Omental fat pad (tissue), 3 donors: ENCODE measurements at regions not wholly inside any gene's neighbourhood (a gene's known extent, or its start where the extent isn't known, plus 50 kb on each side); places are given as distances from the start of the nearest gene placed in this dataset.

ENCODE experiments used
- ATAC-seq: fragments of 150-250 bp; one replicate; pipeline ENCODE4 v1.9.1; 2016; ENCODE audit warnings: mild to moderate bottlenecking, moderate library complexity; ENCODE audit not compliant: low FRiP score
- DNase-seq: peaks from one replicate; pipeline ENCODE4 v3.0.0-alpha.2; 2019; ENCODE audit warnings: low spot score
- TF ChIP-seq, protein P1 (sequence below), 3 donors: fragments of 450-650 bp; IDR thresholded peaks; one replicate each; pipeline ENCODE4 v1.5.1; 2016 to 2017; ENCODE audit warnings: antibody characterized with exemption in 3 of 3, mild to moderate bottlenecking in 3 of 3, moderate library complexity in 2 of 3

DNA sequence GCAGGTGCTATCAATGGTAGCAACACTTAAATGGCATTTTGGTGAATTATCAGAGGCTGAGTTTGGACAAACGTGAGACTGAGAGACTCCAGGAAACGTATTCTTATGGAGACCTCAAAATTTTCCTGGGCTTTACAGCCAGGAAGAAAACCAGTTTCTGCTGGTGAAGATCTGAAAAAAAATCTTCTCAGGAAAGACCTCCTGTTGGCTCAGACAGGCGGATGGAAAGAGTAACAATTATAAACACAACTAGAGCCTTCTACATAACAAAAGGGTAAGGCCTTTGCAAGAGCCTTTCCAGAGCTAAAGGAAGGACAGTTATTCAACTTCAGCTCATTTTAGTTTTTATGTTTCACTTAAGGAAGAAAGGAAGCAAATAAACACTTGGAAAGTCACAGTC is 274.4 kb downstream of the THBS2 start:
- ATAC-seq (no peak), DNase-seq (no peak)
- TF ChIP-seq, protein P1, sequence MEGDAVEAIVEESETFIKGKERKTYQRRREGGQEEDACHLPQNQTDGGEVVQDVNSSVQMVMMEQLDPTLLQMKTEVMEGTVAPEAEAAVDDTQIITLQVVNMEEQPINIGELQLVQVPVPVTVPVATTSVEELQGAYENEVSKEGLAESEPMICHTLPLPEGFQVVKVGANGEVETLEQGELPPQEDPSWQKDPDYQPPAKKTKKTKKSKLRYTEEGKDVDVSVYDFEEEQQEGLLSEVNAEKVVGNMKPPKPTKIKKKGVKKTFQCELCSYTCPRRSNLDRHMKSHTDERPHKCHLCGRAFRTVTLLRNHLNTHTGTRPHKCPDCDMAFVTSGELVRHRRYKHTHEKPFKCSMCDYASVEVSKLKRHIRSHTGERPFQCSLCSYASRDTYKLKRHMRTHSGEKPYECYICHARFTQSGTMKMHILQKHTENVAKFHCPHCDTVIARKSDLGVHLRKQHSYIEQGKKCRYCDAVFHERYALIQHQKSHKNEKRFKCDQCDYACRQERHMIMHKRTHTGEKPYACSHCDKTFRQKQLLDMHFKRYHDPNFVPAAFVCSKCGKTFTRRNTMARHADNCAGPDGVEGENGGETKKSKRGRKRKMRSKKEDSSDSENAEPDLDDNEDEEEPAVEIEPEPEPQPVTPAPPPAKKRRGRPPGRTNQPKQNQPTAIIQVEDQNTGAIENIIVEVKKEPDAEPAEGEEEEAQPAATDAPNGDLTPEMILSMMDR (IDR thresholded peaks at IDR 0.05), result no peak

DNA sequence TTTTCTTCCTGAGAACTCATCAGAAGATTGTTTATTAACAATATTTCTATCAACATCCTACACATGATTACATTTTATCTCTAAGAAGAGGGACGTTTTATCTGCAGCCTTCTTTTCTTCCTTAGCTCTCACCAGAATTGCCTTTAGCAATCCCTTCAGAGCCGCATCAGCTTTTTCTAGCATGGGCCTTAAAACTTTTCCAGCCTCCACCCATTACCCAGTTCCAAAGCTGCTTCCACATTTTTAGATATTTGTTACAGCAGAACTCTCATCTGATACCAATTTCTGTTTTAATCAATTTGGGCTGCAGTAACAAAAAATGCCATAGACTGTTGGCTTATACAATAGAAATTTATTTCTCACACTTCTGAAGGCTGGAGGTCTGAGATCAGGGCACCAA is 281.5 kb downstream of the THBS2 start:
- ATAC-seq (no peak), DNase-seq (no peak)
- TF ChIP-seq, protein P1 (IDR thresholded peaks at IDR 0.05), result no peak

DNA sequence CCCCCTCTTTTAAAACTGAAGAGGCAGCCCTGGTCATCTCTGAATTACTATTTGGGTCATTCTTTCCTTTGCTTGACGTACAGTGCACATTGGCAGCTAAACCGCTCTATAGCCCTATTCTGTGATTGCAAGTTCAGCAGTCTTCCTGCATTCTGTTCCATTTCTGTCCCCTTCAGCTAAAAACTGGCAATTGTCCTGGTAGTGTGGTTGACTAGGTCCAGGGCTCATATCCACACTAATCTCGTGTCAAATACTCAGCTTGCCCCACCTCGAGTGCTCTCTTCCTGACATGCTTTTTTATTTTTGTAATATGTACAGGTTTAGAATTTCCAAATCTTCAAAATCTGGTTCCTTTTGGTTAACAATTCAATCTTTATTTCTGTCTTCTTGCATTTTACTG is 282.1 kb downstream of the THBS2 start:
- ATAC-seq (no peak), DNase-seq (no peak)
- TF ChIP-seq, protein P1 (IDR thresholded peaks at IDR 0.05), result no peak

DNA sequence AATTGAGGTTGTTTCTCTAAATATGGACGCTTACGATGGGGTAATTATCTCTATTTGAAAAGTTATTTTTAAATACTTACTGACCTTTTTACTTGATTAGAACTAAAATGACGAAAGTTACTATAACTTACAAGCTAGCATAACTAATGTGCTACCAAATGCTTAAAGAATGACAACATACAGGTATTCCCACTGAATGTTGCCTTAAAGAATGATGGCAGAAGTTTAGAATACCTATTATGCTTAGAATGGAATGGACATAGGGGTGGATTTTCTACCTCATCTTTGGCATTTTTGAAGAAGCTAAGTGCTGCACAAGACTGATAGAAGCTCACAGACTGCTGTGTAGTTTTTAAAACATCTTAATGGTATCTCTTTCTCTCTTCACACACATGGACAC is 284.8 kb downstream of the THBS2 start:
- DNase-seq (no peak), ATAC-seq (no peak)
- TF ChIP-seq, protein P1 (IDR thresholded peaks at IDR 0.05), result no peak

DNA sequence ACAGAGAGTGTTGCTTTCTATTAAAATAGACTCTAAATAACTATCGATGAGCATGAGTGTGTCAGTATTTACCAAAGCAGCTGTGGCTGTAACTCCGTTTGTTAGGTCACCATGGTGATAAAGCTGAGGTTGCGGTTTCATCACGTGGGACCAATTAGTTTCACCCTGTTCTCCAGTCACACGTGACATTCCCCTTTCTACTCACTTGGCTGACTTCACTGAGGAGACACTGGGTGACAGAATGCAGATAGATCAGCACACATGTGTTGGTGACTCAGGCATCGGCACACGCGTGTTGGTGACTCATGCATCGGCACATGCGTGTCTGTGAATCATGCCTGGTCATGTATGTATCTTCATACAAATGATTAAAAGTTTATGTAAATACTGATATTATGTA is 285.4 kb downstream of the THBS2 start:
- DNase-seq, result no peak
- ATAC-seq, result no peak
- TF ChIP-seq, protein P1 (IDR thresholded peaks at IDR 0.05), result no peak

DNA sequence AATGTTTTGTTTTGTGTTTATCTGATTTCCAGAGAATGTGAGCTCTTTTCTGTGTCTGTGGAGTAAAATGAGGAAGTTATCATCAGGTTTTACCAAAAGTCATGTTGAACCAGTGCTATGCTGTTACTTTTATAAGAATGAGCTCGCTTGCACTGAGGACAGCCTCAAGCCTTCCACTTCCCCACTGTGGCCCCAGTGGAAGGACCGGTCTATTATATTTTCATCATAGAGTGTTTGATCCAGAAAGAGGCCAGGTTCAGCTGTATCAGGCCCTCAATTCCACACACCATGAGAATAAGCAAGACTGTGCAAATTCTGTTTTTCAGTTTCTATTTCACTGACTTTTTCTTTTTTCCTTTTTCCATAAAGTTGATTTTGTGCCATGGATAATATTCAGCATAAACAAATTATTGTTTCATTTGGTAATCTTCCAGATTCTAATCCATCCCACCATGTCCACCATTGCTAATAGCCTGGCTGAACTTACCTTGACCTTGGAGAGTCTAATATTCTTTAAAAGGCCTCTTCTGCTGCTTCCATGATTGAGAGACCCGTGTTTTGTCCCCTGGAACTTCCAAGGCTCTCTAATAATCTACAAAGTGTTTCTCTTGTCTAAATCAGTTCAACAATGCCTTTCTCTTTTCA is 286.2 kb downstream of the THBS2 start:
- DNase-seq (no peak), ATAC-seq (no peak)
- TF ChIP-seq, protein P1 (IDR thresholded peaks at IDR 0.05), result no peak

DNA sequence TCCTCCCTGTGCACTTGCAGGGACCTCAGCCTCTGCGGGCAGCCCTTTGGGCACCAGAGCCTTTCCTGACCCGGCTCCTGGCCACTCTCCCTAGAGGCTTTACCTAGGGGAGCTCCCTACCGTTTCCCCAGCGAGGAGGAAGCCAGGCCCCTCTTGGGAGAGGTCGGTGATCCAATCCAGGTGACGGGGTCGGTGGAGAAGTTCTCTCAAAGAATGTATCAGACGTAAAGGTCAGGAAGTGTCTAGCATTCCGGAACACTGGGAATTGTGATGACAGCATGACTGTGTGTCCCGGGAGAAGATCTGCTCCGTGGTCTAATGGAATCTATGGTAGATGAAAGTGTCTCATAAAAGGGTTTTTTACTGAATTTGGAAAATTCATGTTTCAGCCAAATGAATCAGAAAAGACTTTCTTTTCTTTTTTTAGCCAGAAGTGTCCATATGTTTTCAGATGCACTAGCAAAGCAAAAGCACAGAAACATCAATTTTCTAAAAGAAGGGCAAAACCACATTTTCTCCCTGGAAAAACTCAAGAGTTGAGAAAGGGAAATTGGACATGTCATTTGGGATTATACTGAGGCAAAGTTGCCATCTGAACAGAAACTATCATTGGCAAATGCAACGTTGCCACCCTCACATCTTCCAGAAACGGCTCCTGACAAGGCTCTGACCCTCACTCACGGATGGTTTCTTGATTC is 289.4 kb downstream of the THBS2 start:
- DNase-seq, result no peak
- TF ChIP-seq, protein P1 (IDR thresholded peaks at IDR 0.05), result no peak
- ATAC-seq, result no peak
